EL (cell line): ENCODE measurements at regions not wholly inside any gene's neighbourhood (a gene's known extent, or its start where the extent isn't known, plus 50 kb on each side); places are given as distances from the start of the nearest gene placed in this dataset.

Experiments used
- DNase-seq: peaks from one replicate; pipeline ENCODE4 v3.0.0-alpha.2; 2016

- no peak for DNase-seq
Observed at GRCh38 chr5:2255915-2256690, 373.4 kb upstream of the IRX4 start.

GRCh38 chr5:2254880-2255750 lies 372.4 kb upstream of the IRX4 start:
- no peak for DNase-seq

DNA sequence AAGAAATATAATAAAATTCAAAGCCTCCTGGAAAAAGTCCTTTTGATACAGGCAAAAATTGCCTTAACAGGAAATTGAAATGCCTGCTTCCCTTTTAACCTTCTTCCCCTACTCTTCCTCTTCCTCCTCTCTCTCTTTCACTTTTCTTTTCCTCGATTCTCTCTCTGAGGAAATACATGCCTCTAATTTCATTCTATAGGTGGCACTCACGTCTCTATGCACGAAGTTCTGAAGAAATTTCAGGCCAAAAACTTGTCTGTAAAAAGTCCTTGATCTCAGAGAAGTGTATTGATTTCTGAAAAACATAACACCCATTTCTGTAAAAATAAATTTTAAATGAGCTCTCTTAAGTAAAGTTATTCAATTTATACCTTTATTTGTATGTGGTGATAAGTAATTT lies 371.7 kb upstream of the IRX4 start:
- DNase-seq = no peak

- no peak for DNase-seq
Observed at GRCh38 chr5:2253040-2253975, 370.6 kb upstream of the IRX4 start.

DNA sequence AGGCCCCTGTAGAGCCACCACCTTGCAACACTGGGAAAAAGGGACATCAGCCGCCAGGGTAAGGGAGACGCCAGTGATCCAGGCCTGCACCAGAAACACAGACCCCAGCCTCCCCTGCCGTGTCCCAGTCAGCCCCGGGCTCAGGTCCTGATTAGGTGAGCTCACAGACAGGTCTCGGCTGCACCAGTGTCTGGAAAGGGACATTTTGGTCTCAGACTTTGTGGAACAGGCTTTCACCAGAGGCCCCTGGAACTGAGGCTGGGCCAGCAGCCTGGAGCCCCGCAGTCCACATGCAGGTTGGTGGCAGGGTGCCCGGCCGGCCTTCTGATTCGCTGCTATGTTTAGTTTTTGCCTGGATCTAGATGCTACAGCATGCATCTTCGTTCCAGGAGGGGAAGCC lies 369.0 kb upstream of the IRX4 start:
- no peak for DNase-seq

DNA sequence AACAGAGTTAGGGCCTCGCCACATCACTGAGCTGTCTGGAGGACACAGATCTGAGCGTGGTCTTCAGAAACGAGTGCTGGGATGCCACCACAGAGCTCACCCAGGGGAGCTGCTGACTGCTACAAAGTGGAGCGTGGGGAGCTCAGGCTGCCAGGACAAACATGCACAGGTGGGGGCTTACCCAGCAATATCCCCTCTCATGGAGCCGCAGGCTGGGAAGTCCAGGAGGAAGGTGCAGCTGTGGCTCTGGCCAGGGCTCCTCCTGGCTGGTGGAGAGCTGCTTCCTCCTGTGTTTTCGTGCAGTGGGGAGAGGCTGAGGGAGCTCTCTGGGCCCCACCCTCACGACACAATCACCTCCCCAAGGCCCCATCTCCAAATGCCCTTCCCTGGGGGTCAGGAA lies 368.6 kb upstream of the IRX4 start:
- no peak for DNase-seq

- DNase-seq = no peak
Observed at GRCh38 chr5:2250365-2250950, 367.7 kb upstream of the IRX4 start.

GRCh38 chr5:2249442-2249841 lies 366.7 kb upstream of the IRX4 start:
- no peak for DNase-seq

- DNase-seq = no peak
Observed at GRCh38 chr5:2249026-2249425, 366.3 kb upstream of the IRX4 start.

DNA sequence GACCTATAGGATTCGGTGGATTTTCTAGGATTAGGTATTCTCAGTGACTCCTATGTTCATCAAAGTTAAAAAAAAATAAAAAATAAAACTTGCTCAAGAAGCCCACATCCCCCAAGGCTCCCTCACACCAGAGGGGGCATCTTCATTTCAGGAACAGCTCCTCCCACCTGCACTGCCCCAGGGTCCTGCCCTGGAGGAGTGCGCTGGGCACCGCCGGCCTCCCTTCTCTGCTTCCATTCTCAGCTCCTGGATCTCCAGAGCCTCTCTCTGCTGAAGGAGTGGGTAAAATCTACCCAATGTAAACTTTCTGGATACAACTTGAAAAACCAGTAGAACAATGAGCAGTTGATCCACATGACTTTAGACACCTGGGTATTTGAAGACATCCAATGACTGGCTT lies 359.8 kb upstream of the IRX4 start:
- DNase-seq = no peak

GRCh38 chr5:2241842-2242241 lies 359.1 kb upstream of the IRX4 start:
- DNase-seq = no peak

- DNase-seq = no peak
Observed at GRCh38 chr5:2240118-2240904, 357.6 kb upstream of the IRX4 start.

GRCh38 chr5:2239201-2239910 lies 356.6 kb upstream of the IRX4 start:
- no peak for DNase-seq

DNA sequence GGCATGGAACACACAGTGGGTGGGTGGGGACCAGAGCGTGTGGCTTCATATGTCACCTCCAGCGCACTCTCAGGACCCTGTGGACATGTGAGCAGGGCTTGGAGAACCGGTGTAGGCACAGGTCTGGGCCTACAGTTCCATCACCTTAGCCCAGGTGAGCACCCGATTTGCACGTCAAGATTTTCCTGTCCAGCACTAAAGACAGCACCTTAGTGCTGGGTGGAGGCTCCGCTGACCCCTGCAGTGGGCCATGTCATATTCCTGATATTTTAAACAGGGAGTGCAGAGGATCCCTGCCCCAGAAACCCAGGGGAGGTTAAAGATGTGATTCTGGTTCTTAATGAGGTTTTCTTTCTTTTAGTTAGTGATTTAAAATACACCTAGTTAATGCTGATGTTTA lies 356.0 kb upstream of the IRX4 start:
- no peak for DNase-seq

DNA sequence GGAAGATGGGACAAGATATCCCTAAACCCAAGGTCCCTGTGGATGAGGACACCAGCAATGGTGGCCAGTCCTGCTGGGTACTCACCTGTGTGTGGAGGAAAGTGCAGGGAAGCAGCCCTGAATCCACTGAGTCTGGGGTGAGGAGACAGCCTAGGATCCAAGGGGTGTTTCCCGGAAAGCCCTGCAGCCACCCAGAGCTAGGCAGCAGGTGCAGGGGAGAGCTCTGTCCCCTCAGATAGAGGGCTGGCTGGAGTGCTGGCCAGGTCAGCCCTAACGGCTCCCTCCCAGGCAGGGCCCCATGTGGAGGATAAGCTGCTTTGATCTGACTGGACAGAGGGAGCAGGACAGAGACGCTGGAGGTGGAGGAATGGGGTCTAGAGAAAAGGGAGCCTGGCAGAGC lies 344.7 kb upstream of the IRX4 start:
- no peak for DNase-seq

DNA sequence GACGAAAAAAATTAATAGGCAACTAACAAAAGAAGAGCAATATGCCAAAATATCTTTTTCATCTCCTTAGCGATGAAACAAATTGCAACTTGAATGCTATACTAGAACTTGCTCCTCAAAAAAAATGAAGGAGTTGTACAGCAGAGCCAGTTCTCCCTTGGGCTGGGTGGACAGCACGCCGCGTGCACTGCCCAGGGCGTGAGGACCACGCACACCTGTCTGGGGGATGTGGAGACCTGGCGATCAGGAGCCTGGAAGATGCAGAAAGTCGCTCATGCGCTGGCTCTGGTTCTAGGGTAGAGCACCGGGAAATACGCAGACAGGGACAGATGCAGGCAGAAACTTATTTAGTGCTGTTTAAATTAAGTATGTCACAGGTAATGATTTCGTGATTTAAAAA lies 342.0 kb upstream of the IRX4 start:
- DNase-seq = no peak

DNA sequence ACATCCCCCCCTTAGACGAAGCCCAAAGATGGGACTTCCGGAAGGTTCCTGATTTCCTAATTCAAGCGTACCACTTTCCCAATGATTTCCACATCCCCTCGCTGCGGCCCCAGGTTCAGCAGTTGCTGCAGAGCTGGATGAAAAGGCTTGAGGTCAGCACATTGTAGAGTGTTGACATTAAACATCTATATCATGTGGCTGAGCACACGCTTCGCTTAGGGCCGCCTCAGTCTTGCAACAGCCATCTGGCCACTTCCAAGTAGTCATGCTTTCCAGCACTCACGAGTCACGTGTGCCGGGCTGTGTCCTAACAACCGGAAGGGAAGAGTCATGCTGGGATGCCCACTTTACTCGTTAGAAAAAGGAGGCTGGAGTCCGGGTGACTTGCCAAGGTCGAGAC lies 340.6 kb upstream of the IRX4 start:
- no peak for DNase-seq

DNA sequence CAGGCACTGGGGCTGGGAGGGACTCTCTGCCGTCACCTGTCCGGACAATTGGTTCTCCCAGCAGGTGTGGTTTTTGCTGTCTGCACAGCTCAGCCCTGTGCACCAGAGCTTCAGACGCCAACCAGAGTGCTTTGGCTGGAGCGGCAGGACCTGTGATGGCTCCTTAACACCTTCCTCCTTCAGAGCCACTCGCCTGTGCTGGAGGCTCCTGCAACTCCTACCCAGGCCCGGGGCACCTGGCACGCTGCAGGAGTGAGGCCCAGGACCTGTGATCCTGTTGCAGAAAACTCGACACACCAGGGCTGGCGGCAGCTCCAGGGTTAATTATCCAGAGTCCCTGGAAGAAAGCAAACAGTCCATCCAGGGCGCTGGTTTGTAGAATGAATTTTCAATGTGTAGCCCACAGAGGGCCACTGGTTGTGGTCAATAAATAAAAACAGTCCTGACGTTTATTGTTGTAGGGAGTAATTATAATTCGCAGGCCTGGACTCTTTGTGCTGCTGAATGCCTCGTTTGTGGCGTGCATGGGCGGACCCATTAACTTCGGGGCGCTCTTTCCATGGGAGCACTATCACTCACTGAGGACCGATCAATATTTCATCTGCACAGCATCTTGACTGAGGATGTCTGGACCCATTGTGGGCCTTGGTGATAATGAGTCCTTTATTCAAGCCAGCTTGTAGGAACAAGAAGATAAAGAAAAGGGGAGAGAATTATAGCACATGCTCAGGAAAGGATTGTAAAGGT lies 339.7 kb upstream of the IRX4 start:
- DNase-seq = no peak

DNA sequence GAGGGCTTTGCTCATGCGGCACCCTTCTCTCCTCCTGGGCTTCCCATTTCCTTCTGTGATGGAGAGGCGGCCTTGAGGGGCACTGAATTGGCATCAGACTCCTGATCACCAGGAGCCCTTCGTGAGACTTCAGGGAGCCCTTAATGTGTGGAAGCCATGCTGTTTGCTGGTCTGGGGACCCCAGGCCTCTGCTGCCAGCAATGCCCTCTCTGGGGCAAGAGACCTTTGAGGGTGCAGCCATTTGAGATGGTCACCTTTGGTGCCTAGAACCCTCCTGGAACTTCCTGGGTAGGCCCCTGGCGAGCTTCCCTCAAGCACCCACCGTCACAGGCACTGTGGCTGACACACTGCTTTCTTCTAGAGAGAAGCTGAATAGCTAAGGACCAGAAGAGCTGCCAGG lies 338.7 kb upstream of the IRX4 start:
- no peak for DNase-seq

DNA sequence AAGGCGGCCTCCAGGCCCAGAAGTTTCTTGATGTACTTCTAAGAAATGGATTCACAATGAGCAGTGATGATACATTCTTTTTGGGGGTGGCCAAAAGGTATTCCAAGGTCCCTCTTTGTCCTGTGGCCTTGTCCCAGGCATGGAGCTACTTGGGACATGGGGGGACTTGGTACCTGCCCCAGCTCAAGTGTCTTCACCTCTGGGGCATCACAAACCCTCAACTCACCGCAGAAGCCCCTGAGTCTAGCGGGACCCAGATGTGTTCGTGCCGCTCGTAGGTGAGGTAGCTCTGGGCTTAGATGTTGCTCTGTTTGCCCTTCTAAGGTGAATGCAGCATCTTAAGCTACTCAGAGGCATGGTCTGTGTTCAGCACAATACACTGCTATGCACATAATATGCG lies 338.0 kb upstream of the IRX4 start:
- no peak for DNase-seq
